Stomach smooth muscle (tissue), 2 donors: ENCODE measurements at regions not wholly inside any gene's neighbourhood (a gene's known extent, or its start where the extent isn't known, plus 50 kb on each side); places are given as distances from the start of the nearest gene placed in this dataset.
"Not testable (repeated sequence)": the region's sequence is repeated elsewhere in the genome, so short reads cannot be mapped to it uniquely, and the experiment has no call there.

Experiments used
- H3K27ac ChIP-seq: one replicate; pipeline ENCODE4 v1.7.0; 2013; ENCODE audit warnings: mild to moderate bottlenecking, low read length, inconsistent platforms
- H3K27me3 ChIP-seq, 2 donors: one replicate each; pipeline ENCODE4 v1.7.0; 2013; ENCODE audit warnings: low read length in 2 of 2; ENCODE audit not compliant: insufficient read depth in 2 of 2, control insufficient read depth in 1 of 2
- H3K36me3 ChIP-seq, 2 donors: one replicate each; pipeline ENCODE4 v1.7.0; 2013; ENCODE audit warnings: low read length in 2 of 2; ENCODE audit not compliant: control insufficient read depth in 2 of 2, insufficient read depth in 2 of 2
- H3K4me1 ChIP-seq: one replicate; pipeline ENCODE4 v1.7.0; 2013; ENCODE audit warnings: low read length; ENCODE audit not compliant: control insufficient read depth, insufficient read depth
- H3K4me3 ChIP-seq, 2 donors: one replicate each; pipeline ENCODE4 v1.7.0; 2013; ENCODE audit warnings: low read length in 2 of 2
- H3K9ac ChIP-seq, 2 donors: one replicate each; pipeline ENCODE4 v1.7.0; 2013; ENCODE audit warnings: low read length in 2 of 2, mild to moderate bottlenecking in 1 of 2
- H3K9me3 ChIP-seq, 2 donors: one replicate each; pipeline ENCODE4 v1.7.0; 2013; ENCODE audit warnings: low read length in 2 of 2; ENCODE audit not compliant: control insufficient read depth in 2 of 2
- donor health status: healthy.
- donor health status: Pancreatic carcinoma.

- not testable (repeated sequence) for H3K4me1 ChIP-seq, H3K4me3 ChIP-seq, H3K36me3 ChIP-seq, H3K27me3 ChIP-seq, H3K9me3 ChIP-seq, H3K27ac ChIP-seq, H3K9ac ChIP-seq
Measured at GRCh38 chr10:90250784-90251183, 549.4 kb downstream of the KIF20B start.

DNA sequence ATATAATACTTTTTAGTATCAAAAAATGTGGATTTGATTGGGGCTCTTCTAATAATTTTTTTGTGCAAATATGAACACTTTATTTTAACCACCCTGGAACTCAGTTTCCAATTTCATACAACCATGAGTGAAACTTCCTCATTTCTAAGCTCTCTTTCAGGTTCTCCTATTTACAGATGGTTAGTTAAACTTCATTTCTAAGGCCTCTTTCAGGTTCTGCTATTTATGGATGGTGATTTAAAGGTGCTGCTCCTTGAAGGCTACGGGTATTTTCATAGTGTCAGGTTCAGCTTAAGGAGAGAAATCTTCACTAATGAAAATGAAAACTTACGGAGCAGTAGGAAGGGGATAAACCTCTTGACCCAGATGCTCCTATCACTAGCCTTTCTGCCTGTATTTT, 568.3 kb downstream of the KIF20B start:
- Histone ChIP-seq H3K9ac (no peak overlapping the region), H3K9me3 (no peaks in the 10 kb centered on the region)

DNA sequence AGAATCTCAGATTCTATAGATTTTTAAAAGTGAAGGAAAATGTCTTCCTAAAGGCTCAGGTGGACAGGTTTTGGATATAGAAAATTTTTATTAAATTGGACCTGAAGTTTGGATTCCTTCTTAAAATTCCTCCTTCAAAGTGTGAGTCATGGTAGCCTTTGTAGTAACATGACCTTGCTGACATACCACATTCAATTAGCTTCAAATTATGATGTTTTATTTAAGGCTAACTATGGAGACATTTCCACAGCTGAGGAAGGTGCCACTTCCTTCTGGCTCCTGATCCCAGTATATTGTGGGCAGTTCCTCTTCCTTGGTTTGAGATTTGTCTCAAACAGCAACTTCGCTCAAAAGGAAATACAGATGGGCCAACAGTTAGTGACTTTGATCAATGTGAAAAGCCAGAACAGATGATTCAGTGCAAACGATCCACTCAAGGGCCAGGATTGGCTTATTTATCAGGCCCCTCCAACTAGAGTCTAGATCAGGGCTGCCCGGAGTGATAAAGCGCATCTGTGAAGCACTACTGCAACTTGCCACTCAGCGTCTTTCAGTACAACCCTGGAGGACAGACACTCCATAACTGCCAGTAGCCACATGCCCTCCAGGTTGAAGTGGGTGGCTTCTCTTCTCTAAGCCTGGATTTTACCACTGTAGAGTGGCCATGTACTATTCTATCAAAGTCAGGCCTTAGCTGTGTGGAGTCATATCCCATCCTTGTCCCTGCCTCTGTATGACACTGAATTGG, 573.5 kb downstream of the KIF20B start:
- no peaks in the 10 kb centered on the region for H3K9me3 ChIP-seq
- no peaks in the 10 kb centered on the region for H3K4me1 ChIP-seq
- no peaks in the 10 kb centered on the region for H3K27me3 ChIP-seq
- no peaks in the 10 kb centered on the region for H3K36me3 ChIP-seq
- no peak overlapping the region for H3K9ac ChIP-seq
- no peak overlapping the region for H3K4me3 ChIP-seq
- no peak overlapping the region for H3K27ac ChIP-seq

More for the DNA sequence above, 568.3 kb downstream of the KIF20B start:
- no peaks in the 10 kb centered on the region for H3K36me3 ChIP-seq
- no peak overlapping the region for H3K27ac ChIP-seq
- no peak overlapping the region for H3K4me3 ChIP-seq
- H3K4me1 ChIP-seq: no peaks in the 10 kb centered on the region
- no peaks in the 10 kb centered on the region for H3K27me3 ChIP-seq

DNA sequence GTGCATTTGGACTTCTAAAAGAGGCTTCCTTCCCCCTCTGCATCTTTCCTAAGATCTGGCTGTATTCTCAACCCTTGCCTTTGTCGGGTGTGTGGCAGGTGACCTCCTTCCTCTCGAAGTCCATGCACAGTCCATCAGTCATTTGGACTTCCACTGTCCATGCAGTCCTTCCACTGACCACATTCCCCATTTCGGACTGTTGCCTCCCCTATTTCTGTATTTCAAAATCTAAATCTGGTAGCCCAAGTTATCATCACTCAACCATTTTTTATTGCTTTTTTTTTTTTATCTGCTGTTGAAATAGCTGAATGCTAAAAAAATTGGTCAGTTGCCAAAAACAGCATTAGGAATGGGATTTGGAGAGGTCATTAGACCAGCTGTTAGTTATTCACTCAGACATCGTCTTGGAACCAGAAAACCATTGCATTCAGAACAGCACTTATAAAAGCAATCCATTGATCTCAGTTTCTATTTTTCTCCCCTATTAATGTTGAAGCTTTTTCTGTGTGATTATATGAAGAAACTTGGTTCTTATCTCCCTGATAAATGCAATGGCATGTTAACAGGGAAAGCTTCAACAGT, 575.6 kb downstream of the KIF20B start:
- no peaks in the 10 kb centered on the region for H3K9me3 ChIP-seq
- no peaks in the 10 kb centered on the region for H3K27me3 ChIP-seq
- no peak overlapping the region for H3K9ac ChIP-seq
- H3K4me3 ChIP-seq: no peak overlapping the region
- no peaks in the 10 kb centered on the region for H3K4me1 ChIP-seq
- H3K36me3 ChIP-seq: no peaks in the 10 kb centered on the region
- no peak overlapping the region for H3K27ac ChIP-seq

DNA sequence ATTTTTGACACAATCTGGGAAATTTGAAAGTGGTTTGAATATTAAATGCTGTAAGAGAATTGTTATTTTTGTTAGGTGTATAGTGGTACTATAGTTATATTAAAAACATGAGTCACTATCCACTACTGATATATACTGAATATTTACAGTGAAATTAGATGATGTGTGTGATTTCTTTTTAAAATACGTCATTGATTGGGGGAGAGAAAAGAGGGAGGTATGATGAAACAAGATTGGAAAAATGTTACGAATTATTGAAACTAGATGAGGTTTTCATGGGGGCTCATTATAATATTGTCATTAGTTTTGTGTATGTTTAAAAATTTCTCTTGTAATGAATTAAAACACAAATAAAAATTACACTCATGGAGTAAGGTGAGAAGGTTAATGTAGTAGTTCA, 571.4 kb downstream of the HTR7 start:
- no peak overlapping the region for H3K9ac ChIP-seq
- H3K9me3 ChIP-seq: no peaks in the 10 kb centered on the region
- no peak overlapping the region for H3K27ac ChIP-seq
- no peak overlapping the region for H3K4me3 ChIP-seq
- no peaks in the 10 kb centered on the region for H3K36me3 ChIP-seq
- no peaks in the 10 kb centered on the region for H3K27me3 ChIP-seq
- H3K4me1 ChIP-seq: no peaks in the 10 kb centered on the region

DNA sequence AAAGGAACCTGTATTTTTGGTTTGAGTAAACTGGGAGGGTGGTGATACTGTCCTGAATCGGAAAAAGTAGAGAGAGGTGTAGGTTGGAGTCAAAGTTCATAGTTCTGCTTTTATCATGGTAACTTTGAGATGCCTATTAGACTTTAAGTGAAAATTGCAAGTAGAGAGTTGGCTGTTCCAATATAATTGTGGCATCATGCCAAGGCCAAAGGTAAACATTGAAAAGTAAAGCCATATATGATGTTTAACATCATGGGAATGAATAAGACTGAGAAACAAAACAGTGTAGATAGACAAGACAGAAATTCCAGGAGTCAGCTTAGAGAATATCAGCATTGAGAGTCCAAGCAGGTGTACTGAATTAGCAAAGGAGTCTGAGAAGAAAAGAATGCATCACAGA, 570.9 kb downstream of the HTR7 start:
- Histone ChIP-seq H3K9ac (no peak overlapping the region), H3K4me1 (no peaks in the 10 kb centered on the region), H3K36me3 (no peaks in the 10 kb centered on the region), H3K27ac (no peak overlapping the region), H3K9me3 (no peaks in the 10 kb centered on the region), H3K4me3 (no peak overlapping the region), H3K27me3 (no peaks in the 10 kb centered on the region)

DNA sequence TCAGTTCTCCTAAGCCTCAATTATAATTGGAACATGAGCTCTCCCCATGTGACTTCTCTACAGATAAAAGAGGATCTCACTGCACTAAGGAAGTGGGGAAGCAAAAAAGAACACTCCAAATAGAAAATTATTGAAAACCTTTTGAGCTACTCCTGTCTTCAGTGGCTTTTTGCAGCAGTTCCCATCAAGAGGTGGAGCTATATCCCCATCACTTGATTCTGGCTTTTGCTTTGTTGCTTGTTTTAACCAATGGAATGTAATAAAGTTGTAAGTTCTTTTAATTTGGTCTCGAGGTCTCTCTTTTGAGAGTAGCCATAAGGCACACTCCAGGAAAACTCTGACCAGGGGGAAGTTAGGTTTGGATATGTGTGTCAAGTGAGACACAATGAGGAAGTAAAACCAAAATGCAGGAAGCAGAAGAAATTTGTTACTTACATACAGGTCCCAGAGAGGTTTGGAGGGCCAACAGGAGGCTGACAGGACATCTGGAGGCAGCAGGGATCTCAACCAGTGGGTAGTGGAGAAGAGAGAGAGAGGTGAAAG, 569.4 kb downstream of the HTR7 start:
- Histone ChIP-seq H3K4me3 (no peak overlapping the region), H3K27ac (no peak overlapping the region), H3K4me1 (no peaks in the 10 kb centered on the region), H3K9ac (no peak overlapping the region), H3K27me3 (no peaks in the 10 kb centered on the region), H3K9me3 (no peaks in the 10 kb centered on the region), H3K36me3 (no peaks in the 10 kb centered on the region)

GRCh38 chr10:90289037-90289436, 568.8 kb downstream of the HTR7 start:
- H3K4me1 ChIP-seq: no peaks in the 10 kb centered on the region
- H3K9ac ChIP-seq: no peak overlapping the region
- H3K4me3 ChIP-seq: no peak overlapping the region
- no peaks in the 10 kb centered on the region for H3K27me3 ChIP-seq
- H3K36me3 ChIP-seq: no peaks in the 10 kb centered on the region
- no peaks in the 10 kb centered on the region for H3K9me3 ChIP-seq
- no peak overlapping the region for H3K27ac ChIP-seq

GRCh38 chr10:90293616-90294015, 564.2 kb downstream of the HTR7 start:
- H3K27ac ChIP-seq: no peak overlapping the region
- H3K27me3 ChIP-seq: no peaks in the 10 kb centered on the region
- no peak overlapping the region for H3K4me3 ChIP-seq
- H3K9ac ChIP-seq: no peak overlapping the region
- no peaks in the 10 kb centered on the region for H3K4me1 ChIP-seq
- no peaks in the 10 kb centered on the region for H3K36me3 ChIP-seq
- no peaks in the 10 kb centered on the region for H3K9me3 ChIP-seq

DNA sequence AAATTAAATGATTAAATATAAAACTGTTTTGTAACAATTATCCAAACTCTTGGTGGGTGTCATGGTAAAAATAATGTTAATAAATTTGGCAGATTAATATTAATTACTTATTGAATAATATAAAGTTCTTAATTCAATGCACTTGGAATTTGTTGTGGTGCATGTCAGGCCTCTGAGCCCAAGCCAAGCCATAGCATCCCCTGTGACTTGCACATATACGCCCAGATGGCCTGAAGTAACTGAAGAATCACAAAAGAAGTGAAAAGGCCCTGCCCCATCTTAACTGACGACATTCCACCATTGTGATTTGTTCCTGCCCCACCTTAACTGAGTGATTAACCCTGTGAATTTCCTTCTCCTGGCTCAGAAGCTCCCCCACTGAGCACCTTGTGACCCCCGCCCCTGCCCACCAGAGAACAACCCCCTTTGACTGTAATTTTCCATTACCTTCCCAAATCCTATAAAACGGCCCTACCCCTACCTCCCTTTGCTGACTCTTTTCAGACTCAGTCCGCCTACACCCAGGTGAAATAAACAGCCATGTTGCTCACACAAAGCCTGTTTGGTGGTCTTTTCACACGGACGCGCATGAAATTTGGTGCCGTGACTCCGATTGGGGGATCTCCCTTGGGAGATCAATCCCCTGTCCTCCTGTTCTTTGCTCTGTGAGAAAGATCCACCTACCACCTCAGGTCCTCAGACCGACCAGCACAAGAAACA, 562.9 kb downstream of the HTR7 start:
- H3K27me3 ChIP-seq, H3K4me3 ChIP-seq, H3K36me3 ChIP-seq, H3K9me3 ChIP-seq, H3K27ac ChIP-seq, H3K4me1 ChIP-seq, H3K9ac ChIP-seq: not testable (repeated sequence)

- not testable (repeated sequence) for H3K27ac ChIP-seq, H3K36me3 ChIP-seq, H3K9me3 ChIP-seq, H3K27me3 ChIP-seq, H3K4me1 ChIP-seq, H3K9ac ChIP-seq, H3K4me3 ChIP-seq
Measured at GRCh38 chr10:90302031-90302430, 555.8 kb downstream of the HTR7 start.
